Osteoblast (primary cell): ENCODE measurements at regions not wholly inside any gene's neighbourhood (a gene's known extent, or its start where the extent isn't known, plus 50 kb on each side); places are given as distances from the start of the nearest gene placed in this dataset.

Experiments used
- DNase-seq: peaks from one replicate; pipeline ENCODE4 v3.0.0; 2011; ENCODE audit warnings: low spot score, mixed read lengths; ENCODE audit not compliant: insufficient read length; ENCODE audit errors: missing footprints
- H2AFZ ChIP-seq: 2 replicates; pipeline ENCODE4 v1.6.0; 2011; ENCODE audit warnings: mild to moderate bottlenecking, low read length
- H3K27ac ChIP-seq: 2 replicates; pipeline ENCODE4 v1.5.1; 2011; ENCODE audit warnings: mild to moderate bottlenecking, low read depth, low read length, moderate library complexity
- H3K27me3 ChIP-seq: 2 replicates; pipeline ENCODE4 v1.6.0; 2012; ENCODE audit warnings: mild to moderate bottlenecking, control low read depth, inconsistent platforms, low read length, moderate library complexity; ENCODE audit not compliant: insufficient read depth
- H3K36me3 ChIP-seq: 2 replicates; pipeline ENCODE4 v1.5.1; 2011; ENCODE audit warnings: mild to moderate bottlenecking, low read length, control low read depth, moderate library complexity; ENCODE audit not compliant: insufficient read depth
- H3K4me1 ChIP-seq: 2 replicates; pipeline ENCODE4 v1.5.1; 2011; ENCODE audit warnings: mild to moderate bottlenecking, low read length, control low read depth, moderate library complexity; ENCODE audit not compliant: insufficient read depth
- H3K4me2 ChIP-seq: 2 replicates; pipeline ENCODE4 v1.6.0; 2011; ENCODE audit warnings: mild to moderate bottlenecking, low read length; ENCODE audit not compliant: insufficient read depth
- H3K4me3 ChIP-seq: fragments of 200-600 bp; sonication (generic); 3 replicates; pipeline ENCODE4 v1.5.1; 2012; ENCODE audit warnings: mild to moderate bottlenecking, low read length, inconsistent platforms; ENCODE audit not compliant: insufficient read depth
- H3K79me2 ChIP-seq: 2 replicates; pipeline ENCODE4 v1.6.0; 2012; ENCODE audit warnings: mild to moderate bottlenecking, low read length, control low read depth, inconsistent platforms; ENCODE audit not compliant: insufficient read depth
- H3K9me3 ChIP-seq: 2 replicates; pipeline ENCODE4 v1.5.1; 2011; ENCODE audit warnings: low read depth, low read length, control low read depth
- H4K20me1 ChIP-seq: 2 replicates; pipeline ENCODE4 v1.6.0; 2012; ENCODE audit warnings: mild to moderate bottlenecking, low read length, control low read depth; ENCODE audit not compliant: insufficient read depth
- TF ChIP-seq, protein P1 (sequence below): IDR thresholded peaks from 2 replicates; pipeline ENCODE4 v1.5.1; 2011; ENCODE audit warnings: mild to moderate bottlenecking, low read depth, low read length, moderate library complexity; ENCODE audit errors: extremely low read depth

DNA sequence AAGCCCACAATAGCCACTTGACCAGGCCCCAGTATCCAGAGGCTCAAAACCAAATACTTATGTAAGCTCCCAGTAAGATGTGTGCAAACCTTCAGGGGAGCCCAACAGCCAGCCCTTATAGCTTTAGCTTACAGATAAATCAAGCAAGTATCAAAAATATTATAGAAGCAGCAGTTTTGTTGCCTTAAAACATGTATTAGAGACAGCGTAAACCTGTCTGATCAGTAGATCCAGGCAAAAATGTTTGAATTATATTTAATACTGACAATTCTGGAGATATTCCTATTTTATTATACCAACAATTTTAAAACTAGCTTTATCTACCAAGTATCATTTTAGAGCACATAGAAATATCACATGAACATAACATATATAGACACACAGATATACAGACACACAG, 365.6 kb upstream of the KLF4 start:
- Histone ChIP-seq H3K9me3 (no peaks in the 10 kb centered on the region), H3K4me1 (no peaks in the 10 kb centered on the region), H3K4me2 (no peak overlapping the region), H3K27ac (no peak overlapping the region), H3K79me2 (no peaks in the 10 kb centered on the region), H2AFZ (no peak overlapping the region), H3K4me3 (no peak overlapping the region), H4K20me1 (no peaks in the 10 kb centered on the region), H3K36me3 (no peaks in the 10 kb centered on the region), H3K27me3 (no peaks in the 10 kb centered on the region)
- no peak for DNase-seq
- TF ChIP-seq, protein P1, sequence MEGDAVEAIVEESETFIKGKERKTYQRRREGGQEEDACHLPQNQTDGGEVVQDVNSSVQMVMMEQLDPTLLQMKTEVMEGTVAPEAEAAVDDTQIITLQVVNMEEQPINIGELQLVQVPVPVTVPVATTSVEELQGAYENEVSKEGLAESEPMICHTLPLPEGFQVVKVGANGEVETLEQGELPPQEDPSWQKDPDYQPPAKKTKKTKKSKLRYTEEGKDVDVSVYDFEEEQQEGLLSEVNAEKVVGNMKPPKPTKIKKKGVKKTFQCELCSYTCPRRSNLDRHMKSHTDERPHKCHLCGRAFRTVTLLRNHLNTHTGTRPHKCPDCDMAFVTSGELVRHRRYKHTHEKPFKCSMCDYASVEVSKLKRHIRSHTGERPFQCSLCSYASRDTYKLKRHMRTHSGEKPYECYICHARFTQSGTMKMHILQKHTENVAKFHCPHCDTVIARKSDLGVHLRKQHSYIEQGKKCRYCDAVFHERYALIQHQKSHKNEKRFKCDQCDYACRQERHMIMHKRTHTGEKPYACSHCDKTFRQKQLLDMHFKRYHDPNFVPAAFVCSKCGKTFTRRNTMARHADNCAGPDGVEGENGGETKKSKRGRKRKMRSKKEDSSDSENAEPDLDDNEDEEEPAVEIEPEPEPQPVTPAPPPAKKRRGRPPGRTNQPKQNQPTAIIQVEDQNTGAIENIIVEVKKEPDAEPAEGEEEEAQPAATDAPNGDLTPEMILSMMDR, result no peak

DNA sequence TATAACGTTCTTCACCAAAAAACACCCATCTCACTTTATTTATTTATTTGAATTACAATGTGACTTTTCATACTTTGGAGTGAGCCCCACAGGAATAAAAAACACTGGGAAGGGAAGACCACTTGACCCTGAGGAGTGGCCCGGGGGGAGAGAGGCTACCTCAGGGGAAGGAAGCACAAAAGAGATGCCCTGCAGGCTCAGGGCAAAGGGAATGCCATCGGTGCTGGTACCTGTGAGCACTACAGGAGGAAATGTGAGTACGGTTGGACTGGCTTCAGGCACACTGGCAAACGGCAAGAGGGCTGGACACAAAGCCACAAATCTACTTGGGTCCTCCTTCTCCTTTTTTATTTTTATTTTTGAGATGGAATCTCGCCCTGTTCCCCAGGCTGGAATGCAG, 363.9 kb upstream of the KLF4 start:
- H2AFZ ChIP-seq, result no peak overlapping the region
- no peaks in the 10 kb centered on the region for H3K36me3 ChIP-seq
- no peaks in the 10 kb centered on the region for H3K27me3 ChIP-seq
- H3K27ac ChIP-seq, result no peak overlapping the region
- H3K79me2 ChIP-seq, result no peaks in the 10 kb centered on the region
- H3K9me3 ChIP-seq, result no peaks in the 10 kb centered on the region
- H3K4me3 ChIP-seq, result no peak overlapping the region
- no peak for DNase-seq
- TF ChIP-seq, protein P1, result no peak
- no peaks in the 10 kb centered on the region for H4K20me1 ChIP-seq
- H3K4me1 ChIP-seq, result peaks cover 5% of the 10 kb centered on the region
- H3K4me2 ChIP-seq, result no peak overlapping the region

DNA sequence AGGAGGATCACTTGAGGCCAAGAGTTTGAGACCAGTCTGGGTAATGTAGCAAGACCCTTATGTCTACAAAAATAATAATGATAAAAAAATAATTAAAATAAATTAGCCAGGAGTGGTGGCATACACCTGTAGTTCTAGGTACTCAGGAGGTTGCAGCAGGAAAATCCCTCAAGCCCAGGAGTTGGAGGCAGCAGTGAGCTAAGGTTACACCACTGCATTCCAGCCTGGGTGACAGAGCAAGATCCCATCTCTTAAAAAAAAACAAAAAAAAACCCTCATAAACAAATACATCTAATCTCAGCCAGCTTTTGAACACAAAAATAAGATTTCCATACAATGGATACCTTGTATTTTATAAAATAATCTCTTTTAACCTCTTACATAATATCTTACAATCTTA, 363.3 kb upstream of the KLF4 start:
- H3K79me2 ChIP-seq, result no peaks in the 10 kb centered on the region
- no peaks in the 10 kb centered on the region for H3K9me3 ChIP-seq
- no peak overlapping the region for H3K4me2 ChIP-seq
- no peaks in the 10 kb centered on the region for H3K27me3 ChIP-seq
- TF ChIP-seq, protein P1, result no peak
- H3K4me1 ChIP-seq, result peaks cover 9% of the 10 kb centered on the region
- DNase-seq, result no peak
- H3K27ac ChIP-seq, result no peak overlapping the region
- no peaks in the 10 kb centered on the region for H3K36me3 ChIP-seq
- no peak overlapping the region for H3K4me3 ChIP-seq
- no peak overlapping the region for H2AFZ ChIP-seq
- no peaks in the 10 kb centered on the region for H4K20me1 ChIP-seq

DNA sequence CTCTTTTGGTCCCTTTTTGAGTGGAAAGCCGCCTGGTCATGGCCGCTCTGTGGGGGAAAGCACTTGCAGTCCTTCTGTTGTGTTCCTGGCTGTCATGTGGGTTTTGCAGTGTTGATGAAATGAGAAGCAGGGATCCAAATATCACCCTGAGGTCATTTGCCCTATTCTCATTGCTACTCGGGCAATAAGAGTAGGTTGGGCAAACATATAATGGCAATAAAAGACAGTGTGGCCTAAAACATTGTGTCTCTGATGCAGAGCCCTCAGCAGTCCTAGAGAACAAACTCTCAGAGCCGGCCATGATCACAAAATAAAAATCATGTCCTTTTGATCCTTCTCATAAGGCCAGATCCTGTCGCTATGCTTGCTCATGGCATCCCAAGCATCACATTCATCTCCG, 361.1 kb upstream of the KLF4 start:
- TF ChIP-seq, protein P1, result no peak
- DNase-seq, result no peak
- Histone ChIP-seq H3K4me2 (no peak overlapping the region), H2AFZ (no peak overlapping the region), H4K20me1 (no peaks in the 10 kb centered on the region), H3K79me2 (no peaks in the 10 kb centered on the region), H3K4me1 (peaks cover 9% of the 10 kb centered on the region), H3K27ac (no peak overlapping the region), H3K27me3 (no peaks in the 10 kb centered on the region), H3K36me3 (no peaks in the 10 kb centered on the region), H3K4me3 (no peak overlapping the region), H3K9me3 (no peaks in the 10 kb centered on the region)
